HG03095 (cell line): ENCODE measurements at regions not wholly inside any gene's neighbourhood (a gene's known extent, or its start where the extent isn't known, plus 50 kb on each side); places are given as distances from the start of the nearest gene placed in this dataset.
"Not testable (repeated sequence)": the region's sequence is repeated elsewhere in the genome, so short reads cannot be mapped to it uniquely, and the experiment has no call there.

Experiments used
- ATAC-seq: cut with Tn5 transposase; IDR thresholded peaks from one replicate; pipeline ENCODE4 v1.9.1; 2021; ENCODE audit warnings: moderate library complexity; ENCODE audit not compliant: unreplicated experiment

DNA sequence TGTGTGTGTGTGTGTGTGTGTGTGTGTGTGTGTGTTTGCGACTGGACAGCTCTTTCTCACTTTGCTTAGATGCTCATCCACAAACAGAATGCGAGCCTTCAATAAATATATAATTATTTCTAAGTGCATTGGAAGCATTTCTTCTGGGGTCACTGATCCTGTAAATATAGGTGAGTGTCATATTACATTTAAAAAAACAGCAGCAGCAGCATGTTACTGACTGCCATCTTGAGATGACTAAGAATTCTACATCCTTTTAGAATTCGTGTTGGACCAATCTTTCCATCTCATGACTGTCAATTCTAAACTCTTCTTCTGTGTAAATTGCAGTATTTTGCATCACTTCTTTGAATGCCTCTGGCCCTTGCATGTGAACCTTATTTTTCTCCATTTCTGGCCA is 238.0 kb upstream of the DDI1 start:
- no peak for ATAC-seq

DNA sequence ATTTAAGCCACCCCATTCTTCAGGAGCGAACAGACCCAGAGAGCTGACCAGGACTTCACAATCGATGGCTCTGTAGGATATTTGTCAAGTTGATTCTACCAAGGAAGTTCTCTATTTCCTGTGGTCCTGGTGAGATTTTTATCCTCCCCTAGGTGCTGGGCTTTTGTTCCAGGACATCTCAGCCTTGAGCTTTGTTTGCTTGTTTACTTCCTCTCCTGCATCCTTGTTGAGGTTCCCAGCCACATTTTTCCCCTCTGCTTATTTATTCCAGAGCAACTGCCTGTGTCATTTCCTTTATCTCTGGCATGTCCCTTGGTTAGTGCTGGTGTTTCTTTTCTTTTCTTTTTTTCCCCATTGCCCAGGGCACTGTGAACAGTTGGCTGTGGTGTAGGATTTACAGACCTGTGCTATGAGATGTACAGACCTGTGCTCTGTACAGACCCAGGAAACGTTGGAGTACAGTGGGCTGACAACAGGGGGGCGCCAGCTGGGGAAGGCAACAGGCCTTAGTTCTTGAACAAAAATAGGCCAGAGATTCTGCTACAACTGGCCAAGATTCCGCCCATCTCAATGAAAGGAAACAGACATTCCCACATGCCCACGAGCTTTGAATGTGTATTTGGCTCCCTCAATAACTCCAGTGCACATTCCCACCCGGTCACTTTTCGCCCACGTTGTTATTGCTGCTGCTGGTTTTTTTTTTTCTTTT is 235.9 kb upstream of the DDI1 start:
- no peak for ATAC-seq

DNA sequence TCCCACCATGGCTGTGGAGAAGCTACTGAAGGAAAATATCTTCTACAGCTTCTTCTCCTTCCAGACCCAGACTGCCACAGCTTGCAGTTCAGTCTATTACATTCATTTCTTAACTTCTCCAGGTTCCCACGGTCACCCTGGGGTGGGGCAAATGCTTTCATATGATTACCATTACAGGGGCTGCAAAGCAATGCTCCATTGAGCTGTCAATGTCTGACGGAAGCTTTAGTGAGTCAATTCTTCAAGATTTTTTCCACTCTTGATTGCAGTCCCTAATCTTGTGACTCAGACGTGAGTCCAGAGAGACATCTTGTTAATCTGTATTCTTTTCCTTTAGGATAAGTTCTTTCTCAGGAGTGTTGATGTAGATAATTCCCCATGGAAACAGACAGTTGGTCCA is 233.4 kb upstream of the DDI1 start:
- ATAC-seq: no peak

DNA sequence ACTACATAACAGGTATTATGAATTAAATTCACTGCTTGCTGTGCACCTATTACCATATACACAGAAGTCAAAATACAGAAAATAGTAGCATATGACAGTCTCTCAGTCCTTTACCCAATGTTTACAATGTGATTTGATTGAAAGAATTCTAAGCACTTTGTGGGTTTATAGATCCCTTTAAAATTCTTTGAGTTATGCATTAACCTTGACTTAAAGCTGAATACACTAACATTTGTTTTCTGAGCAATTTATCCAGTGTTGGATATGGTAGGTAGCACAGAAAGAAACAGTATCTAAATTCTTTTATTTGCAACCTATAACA is 230.8 kb upstream of the DDI1 start:
- ATAC-seq: no peak

DNA sequence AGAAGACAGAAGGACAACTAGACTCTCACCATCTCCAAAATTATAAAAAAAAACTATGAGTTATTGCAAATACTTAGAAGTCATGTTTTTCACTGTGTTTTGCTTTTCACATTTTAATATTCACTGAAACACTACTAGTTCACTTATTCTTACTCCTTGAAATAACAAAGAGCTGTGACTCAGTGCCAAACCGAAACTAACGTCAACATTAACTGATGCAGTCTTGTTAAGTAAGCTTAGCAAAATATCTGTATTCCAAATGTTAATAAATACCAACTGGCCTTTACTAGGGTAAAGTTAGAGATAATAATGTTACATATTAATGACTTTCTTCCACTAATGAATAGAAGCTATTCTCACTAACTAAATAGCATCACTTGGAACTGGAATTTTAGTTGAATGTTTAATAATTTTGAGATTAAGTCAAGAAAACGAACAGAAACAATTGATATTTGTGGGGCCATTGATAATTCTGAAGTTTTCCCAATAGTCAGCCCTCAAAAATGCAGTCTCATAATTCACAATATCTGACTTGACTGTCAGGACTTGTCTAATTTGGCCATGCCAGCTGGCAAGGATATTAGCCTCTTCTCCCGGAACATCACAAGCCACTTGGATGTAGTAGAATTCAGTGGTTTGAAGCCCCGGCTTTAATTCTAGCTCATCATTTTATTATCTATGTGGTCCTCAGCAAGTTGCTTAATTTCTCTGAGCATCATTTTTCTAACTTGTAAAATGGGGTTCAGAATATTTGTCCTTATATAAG is 230.1 kb upstream of the DDI1 start:
- ATAC-seq: no peak

DNA sequence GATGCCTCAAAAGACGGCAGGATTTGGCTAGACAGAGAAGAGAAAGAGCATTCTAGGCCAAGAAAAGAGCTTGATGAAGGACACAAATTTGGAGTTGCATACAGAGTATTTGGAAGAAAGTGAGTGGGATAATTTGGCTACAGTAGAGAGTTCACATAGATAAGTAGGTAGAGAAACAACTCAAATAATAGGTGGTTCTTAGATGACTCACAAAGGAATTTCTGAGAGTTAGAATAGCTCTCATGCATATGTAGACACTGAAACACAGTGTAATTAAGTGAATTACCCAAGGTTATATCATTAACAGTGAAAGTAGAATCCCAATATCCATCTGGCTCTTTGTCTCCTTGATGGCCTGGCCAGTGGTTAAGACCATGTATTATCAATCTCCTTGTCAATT is 228.6 kb upstream of the DDI1 start:
- ATAC-seq: no peak

DNA sequence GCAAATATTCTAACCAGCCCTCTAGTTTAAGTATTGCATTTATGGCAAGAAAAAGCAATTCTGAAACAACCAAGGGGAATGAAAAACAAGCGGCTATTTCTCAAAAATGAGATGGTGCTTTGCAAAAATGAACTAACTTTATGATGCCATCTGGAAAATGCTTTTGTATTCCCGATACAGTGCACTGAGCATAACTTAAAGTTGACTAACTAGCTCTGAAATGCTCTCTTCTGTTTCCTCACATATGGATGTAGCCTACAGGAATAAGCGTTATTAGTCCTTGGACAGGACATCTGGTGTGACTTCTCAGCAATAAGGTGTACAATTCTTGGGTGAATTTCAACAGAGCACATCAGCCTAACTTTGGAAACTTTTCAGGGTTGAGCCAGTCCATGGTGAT is 228.2 kb upstream of the DDI1 start:
- no peak for ATAC-seq

DNA sequence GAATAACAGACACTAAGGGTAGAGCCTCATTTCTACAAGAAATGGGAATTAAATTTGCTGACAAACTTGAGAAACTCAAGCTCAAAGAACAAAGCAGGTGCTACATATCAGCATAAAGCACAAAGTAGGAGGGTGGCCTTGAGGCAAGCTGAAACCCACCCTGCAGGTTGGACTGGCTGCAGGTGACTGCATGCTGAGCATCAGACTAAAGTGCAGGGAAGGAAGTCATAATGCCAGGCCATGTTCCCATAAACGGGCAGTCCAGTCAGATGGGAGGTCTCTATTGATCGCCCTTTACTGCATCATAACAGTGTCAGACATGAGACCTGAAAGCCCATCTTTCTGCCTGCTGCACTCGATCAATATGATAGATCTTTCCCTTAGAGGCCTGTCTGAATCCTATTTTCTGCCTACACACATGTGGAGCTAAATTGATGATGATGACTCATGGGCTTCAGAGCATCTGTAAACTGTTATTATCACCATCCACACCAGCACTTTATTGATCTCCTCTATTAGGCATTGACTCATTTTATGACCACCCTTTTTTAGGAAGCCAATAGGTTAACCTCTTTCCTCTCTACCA is 224.5 kb upstream of the DDI1 start:
- ATAC-seq: no peak

DNA sequence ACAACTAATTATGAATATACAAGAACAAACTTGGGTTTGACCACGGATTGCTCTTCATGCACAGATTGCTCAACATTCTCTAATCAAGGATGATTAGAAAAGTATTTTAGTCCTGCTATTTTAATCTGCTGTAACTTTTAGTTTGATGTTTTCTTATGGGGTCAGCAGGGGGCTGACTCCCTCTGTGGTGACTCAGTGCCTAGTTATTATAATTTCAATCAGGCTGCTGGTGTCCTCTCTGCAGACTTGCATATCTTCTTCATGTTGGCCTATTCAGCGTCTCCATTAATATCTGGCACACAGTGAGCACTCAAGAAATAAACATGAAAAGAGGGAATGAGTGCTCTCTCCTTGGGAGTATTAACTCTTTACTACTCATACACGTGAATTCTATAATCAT is 223.8 kb upstream of the DDI1 start:
- no peak for ATAC-seq

DNA sequence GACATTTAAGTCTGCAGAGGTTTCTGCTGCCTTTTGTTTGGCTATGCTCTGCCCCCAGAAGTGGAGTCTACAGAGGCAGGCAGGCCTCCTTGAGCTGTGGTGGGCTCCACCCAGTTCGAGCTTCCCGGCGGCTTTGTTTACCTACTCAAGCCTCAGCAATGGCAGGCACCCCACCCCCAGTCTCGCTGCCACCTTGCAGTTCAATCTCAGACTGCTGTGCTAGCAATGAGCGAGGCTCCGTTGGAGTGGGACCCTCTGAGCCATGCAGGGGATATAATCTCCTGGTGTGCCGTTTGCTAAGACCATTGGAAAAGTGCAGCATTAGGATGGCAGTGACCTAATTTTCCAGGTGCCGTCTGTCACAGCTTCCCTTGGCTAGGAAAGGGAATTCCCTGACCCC is 216.1 kb upstream of the DDI1 start:
- ATAC-seq: not testable (repeated sequence)

DNA sequence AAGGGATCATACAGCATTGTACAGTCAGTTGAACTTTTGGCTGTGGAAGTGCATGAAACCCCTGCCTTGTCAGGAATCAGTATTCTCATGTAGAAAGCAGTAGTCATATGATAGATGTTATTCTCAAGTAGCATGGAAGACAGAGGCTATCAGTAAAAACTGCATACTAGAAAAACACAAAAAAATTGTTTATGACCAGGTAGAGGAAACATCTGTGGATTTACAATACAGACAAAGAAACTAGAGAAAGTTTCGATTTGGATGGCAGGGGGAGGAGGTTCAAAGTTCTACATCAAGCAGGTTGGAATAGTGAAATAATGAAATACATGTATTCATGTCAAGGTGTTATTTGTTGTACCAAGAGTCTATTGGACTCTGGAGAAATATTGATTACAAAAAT is 212.3 kb upstream of the DDI1 start:
- no peak for ATAC-seq

DNA sequence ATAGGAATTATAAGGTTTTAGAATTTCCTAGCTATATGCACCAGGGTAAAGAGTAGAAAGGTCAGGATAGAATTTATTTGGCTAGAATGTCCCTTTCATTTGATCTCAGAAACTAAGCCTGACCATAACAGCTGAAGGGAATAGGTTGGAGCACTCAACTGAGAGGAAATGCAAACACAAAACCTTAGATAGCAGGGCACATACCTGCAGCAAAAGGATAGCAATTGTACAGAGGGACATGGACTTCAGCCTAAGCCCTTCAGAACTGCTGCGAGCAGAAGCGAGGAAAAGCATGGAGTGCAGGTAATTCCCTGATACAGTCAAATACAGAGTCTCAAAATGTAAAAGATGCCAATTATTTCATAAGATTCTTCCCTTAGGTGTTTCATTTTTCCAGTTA is 211.0 kb upstream of the DDI1 start:
- no peak for ATAC-seq

DNA sequence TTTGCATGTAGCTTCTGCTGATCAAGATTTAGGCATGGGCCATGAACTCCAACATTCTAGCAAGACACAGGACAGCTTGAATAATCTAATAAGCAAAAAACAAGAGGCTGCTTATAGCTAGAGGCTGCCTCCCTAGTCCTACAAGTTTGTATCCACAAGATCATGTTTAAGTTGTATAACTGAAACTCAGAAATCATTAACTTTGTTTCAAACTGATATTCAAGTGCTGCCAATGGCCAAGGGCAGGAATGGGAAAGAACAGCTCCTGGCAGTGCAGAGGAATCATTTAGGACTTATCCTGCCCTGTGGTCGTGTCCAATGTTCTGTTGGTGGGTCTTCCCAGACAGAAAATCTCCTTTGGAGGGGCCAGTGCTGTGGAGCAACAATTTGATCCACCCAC is 209.6 kb upstream of the DDI1 start:
- ATAC-seq: no peak

DNA sequence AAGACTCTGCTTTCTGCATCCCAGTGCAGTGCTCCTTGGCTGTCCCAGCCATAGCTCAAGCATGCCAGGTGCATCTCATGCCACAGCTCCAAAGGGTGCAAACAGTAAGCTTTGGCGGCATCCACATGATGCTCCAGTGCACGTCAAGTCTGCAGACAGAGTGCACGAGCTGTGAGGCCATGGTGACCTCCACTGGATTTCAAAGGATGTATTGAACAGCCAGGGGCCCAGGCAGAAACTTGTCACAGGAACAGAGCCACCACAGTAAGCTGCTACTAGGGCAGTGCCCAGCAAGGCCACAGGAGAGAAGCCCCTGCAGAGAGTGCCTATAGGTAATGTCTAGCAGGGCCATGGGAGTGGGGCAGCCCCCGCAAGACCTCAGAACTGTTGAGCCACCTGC is 206.8 kb upstream of the DDI1 start:
- ATAC-seq: no peak

DNA sequence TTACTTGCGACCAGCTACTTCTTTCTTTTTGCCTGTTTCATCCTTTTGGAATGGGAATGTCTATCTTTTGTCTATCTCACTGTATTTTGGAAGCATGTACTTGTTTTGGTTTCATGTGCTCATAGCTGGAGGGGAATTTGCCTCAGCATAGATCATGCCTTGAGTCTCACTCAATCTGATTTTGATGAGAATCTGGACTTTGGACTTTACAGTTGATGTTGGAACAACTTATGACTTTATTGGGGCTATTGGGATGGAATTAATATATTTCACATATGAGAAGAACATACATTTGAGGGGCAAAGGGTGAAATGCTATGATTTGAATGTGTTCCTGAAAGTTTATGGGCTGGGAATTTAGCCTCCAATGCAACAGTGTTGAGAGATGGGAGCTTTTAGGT is 206.2 kb upstream of the DDI1 start:
- ATAC-seq: no peak

DNA sequence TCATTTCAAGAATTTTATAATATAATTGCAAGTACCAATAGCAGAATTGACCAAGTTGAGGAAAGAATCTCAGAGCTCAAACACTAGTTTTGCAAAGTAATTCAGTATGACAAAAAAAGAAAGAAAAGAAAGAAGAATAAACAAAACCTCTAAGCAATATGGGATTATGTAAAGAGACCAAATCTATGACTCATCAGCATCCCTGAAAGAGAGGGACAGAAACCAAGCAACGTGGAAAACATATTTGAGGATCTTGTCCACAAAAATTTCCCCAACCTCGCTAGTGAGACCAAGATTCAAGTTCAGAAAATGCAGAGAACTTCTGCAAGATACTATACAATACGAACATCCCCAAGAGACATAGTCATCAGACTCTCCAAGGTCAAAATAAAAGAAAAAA is 203.7 kb upstream of the DDI1 start:
- no peak for ATAC-seq

DNA sequence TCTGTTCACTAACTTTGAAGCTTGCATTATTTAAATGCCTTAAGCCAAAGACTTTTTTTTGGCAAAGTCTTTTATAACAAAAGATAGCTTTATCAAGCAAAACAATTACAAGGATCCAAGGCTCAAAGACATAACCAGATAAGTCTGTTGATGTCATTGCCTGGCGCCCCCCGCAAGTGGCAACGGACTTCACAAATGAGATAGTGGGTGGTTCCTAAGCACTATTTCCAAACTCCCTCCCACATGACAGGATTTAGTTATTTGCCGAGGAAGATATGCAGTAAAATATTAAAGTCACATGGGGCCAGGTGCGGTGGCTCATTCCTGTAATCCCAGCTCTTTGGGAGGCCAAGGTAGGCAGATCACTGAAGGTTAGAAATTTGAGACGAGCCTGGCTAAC is 194.2 kb upstream of the DDI1 start:
- ATAC-seq: no peak

DNA sequence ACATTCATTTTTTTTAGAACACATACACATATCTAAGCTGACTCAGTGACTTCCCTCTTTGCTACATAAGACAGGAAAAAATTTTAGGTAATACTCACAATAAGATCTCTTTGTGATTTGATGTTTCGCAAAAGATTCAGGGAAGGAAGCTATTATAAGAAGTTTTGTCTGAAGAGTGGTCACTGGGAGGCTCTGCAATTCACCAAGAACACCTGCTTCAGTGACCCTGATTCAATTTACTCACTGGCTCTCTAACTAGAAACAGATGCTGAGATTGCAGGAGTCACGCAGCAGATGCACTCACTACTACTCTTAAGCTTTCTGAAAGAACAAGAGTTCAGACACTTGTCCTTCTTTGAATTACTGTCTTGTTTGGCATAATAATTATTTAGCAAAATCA is 193.6 kb upstream of the DDI1 start:
- ATAC-seq: no peak

DNA sequence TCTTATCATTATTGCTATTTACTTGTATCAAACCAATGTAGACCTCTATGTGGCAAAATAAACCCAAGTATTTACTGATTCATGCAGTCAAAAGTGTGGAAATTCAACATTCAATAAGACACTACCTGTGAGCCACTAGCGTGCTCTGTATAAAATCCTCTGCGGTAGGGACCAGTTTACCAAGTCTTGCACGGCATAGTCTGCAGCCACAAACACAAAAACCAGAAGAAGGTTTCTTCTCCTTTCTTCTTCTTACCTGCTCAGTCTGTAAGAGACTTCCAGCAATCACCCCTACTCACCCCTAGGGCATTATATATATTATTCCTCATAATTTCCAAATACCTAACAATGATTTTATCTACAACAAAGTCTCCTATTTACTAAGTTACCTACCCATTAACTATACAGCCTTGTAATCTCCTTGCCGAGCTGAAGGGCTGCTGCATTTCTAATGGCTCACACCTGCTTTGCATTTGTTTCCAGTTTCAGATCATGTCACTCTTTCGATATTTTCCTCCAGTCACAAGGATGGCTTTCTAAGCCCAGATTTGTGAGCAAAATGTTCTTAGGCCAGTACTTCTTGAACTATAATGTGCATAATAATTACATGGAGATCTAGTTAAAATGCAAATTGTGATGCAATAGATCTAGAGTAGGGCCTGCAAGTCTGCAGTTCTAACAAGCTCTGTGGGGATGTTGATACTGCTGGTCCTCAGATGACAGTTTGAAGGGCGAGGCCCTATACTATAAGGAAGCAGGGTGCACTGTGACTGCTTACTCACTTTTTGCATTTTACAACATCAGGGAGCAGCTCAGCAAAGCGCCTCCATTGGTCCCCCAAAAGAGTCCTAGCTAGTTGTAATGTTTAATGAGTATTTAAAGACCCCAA is 191.9 kb upstream of the DDI1 start:
- peak; percentile 98 for ATAC-seq

DNA sequence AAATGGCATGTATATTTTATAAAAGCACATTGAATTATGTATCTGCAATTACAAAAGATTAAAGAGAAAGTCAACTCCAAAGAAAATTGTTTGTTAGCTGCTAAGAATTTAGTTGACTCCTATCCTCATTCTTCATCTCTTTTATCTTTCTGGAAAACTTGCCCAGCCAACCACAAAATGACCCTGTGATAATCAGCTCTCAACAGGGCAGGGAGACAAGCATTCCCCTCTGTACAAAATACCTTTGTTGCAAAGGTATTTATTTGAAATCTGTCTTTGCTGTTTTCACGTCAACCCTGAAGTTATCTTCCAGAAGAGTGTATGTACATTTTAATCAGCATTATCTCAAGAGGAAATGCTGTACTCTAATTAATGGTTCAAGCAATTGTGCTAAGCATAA is 191.1 kb upstream of the DDI1 start:
- no peak for ATAC-seq

DNA sequence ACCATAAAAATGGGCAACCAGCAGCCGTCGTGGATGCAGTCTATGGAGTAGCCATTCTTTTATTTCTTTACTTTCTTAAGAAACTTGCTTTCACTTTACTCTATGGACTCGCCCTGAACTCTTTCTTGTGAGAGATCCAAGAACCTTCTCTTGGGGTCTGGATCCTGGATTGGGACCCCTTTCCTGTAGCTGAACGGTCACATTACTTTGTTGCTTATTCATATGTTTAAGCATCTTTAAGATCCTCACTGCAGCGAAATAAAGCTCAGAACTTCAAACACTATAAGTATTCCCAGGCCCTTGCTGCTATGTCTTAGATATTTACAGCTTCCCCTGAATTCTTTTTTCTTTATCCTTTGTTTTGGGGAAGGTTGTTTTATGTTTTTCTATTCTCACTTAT is 187.8 kb upstream of the DDI1 start:
- no peak for ATAC-seq

DNA sequence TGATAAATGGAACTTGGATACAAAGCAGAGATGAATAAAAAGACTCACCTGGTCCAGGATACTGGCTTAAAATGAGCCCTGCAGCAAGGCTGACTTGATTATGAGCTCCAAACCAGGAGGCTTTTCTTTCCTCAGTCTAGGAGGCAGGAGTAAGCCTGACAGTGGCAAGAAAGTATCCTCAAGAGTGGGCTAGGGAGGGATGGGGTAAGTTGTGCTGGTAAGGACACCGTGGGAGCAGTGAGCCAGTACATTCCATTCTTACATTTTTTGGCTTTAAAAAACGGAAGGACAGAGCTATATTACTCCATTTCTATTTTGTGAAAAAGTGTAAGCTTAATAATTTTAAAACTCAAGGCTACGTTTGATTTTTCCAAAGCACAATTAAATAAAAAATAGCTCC is 187.1 kb upstream of the DDI1 start:
- ATAC-seq: no peak
